SH-SY5Y (cell line): ENCODE measurements at regions not wholly inside any gene's neighbourhood (a gene's known extent, or its start where the extent isn't known, plus 50 kb on each side); places are given as distances from the start of the nearest gene placed in this dataset.

Source experiments
- GATA2 ChIP-seq: IDR thresholded peaks from 2 replicates; pipeline ENCODE4 v1.6.1; 2011; ENCODE audit warnings: mild to moderate bottlenecking, low read depth, low read length
- GATA3 ChIP-seq: IDR thresholded peaks from 2 replicates; pipeline ENCODE4 v1.6.1; 2011; ENCODE audit warnings: low read depth, mild to moderate bottlenecking, low read length, moderate library complexity

GRCh38 chr9:80294955-80295354, 723.2 kb downstream of the TLE4 start:
- no peak for TF ChIP-seq GATA3
- TF ChIP-seq GATA2, result no peak
